Transverse colon (tissue), 4 donors: ENCODE measurements at regions not wholly inside any gene's neighbourhood (a gene's known extent, or its start where the extent isn't known, plus 50 kb on each side); places are given as distances from the start of the nearest gene placed in this dataset.
"Not testable (repeated sequence)": the region's sequence is repeated elsewhere in the genome, so short reads cannot be mapped to it uniquely, and the experiment has no call there.

Source experiments
- CTCF ChIP-seq, 5 experiments: fragments of 200-600 bp in 3 of 5; fragments of 450-650 bp in 2 of 5; sonication (generic) in 3 of 5; IDR thresholded peaks; 1 replicate in 2 of 5; 2 replicates in 3 of 5; pipeline ENCODE4 v1.5.1; 2016 to 2017; ENCODE audit warnings: antibody characterized with exemption in 5 of 5, inconsistent platforms in 3 of 5, mild to moderate bottlenecking in 2 of 5, moderate library complexity in 1 of 5
- POLR2A ChIP-seq: fragments of 450-650 bp; IDR thresholded peaks from one replicate; pipeline ENCODE4 v1.6.1; 2016; ENCODE audit warnings: antibody characterized with exemption, mild to moderate bottlenecking, moderate library complexity
- POLR2AphosphoS5 ChIP-seq, 3 donors: sonication (generic); formaldehyde crosslinking; IDR thresholded peaks; one replicate each; pipeline ENCODE4 v1.6.1; 2016; ENCODE audit warnings: antibody characterized with exemption in 3 of 3

GRCh38 chr17:21782604-21783003, 90.3 kb downstream of the KCNJ18 start:
- TF ChIP-seq CTCF (IDR thresholded peaks at IDR 0.05); POLR2A; POLR2AphosphoS5 (IDR thresholded peaks at IDR 0.05): not testable (repeated sequence)
